ENCODE measurements at regions not wholly inside any gene's neighbourhood (a gene's known extent, or its start where the extent isn't known, plus 50 kb on each side); places are given as distances from the start of the nearest gene placed in this dataset.
"Not testable (repeated sequence)": the region's sequence is repeated elsewhere in the genome, so short reads cannot be mapped to it uniquely, and the experiment has no call there.

GRCh38 chr1:223012176-223012788, 130.8 kb downstream of the TLR5 start:
- ChIA-PET CTCF (no interaction called here), POLR2A (interaction anchor here (0.8 kb wide), 1 partner anchor 216 kb away, joined by 3 read pairs; no protein-coding TSS in a partner anchor)
- H3K36me3 Mint-ChIP-seq (ENCODE audit: low read depth), result no peaks in the 10 kb centered on the region
- no peak for DNase-seq
- H3K9me3 Mint-ChIP-seq, result no peaks in the 10 kb centered on the region
- no peaks in the 10 kb centered on the region for H3K4me1 Mint-ChIP-seq
- no peak overlapping the region for H3K4me3 Mint-ChIP-seq
- H3K27me3 Mint-ChIP-seq, result peaks cover 10% of the 10 kb centered on the region
- no peak overlapping the region for H3K27ac Mint-ChIP-seq

- no peak for DNase-seq
- ChIA-PET POLR2A (no interaction called here), CTCF (no interaction called here)
- Mint-ChIP-seq H3K27me3 (peaks cover 10% of the 10 kb centered on the region), H3K36me3 (ENCODE audit: low read depth) (no peaks in the 10 kb centered on the region), H3K27ac (no peak overlapping the region), H3K4me1 (no peaks in the 10 kb centered on the region), H3K4me3 (no peak overlapping the region), H3K9me3 (no peaks in the 10 kb centered on the region)
These were observed 130.1 kb downstream of the TLR5 start for GRCh38 chr1:223012938-223013337.

DNA sequence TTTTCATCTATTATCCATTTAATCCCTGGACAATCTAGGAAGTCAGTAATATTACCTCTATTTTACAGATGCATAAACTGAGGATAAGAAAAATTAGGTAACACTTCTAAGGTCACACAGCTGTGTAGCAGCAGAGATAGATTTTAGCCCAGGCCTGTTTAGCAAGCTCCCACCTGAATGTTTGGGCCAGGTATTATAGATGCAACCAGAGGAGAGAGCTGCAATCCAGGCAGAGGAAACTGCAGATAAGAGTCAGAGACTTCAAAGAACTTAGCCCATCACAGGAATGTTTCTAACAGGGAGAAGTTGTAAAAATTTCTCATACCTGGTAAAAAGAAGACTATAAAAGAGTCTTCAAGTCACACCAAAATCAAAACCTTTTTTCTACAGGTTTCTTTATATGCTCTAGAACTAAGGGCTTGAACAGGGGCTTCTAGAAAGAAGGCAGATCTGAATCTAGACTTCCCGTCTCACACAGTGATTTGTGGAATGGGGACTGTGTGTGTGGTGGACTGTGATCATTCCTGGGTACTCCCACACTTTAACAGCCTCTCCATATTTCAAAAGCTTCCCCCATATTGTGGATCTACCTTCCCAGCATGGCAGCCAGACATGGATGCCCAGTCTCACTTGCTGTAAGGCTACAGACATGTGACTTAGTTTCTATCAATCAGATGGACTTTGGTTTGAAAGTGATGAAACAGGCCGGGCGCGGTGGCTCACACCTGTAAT, 128.7 kb downstream of the TLR5 start:
- no peak overlapping the region for H3K27ac Mint-ChIP-seq
- H3K36me3 Mint-ChIP-seq (ENCODE audit: low read depth), result no peaks in the 10 kb centered on the region
- ChIA-PET POLR2A (no interaction called here), CTCF (no interaction called here)
- peaks cover 9% of the 10 kb centered on the region for H3K27me3 Mint-ChIP-seq
- H3K4me1 Mint-ChIP-seq, result no peaks in the 10 kb centered on the region
- no peak for DNase-seq
- H3K9me3 Mint-ChIP-seq, result no peaks in the 10 kb centered on the region
- no peak overlapping the region for H3K4me3 Mint-ChIP-seq

- POLR2A ChIA-PET, result no interaction called here
- DNase-seq, result no peak
- Mint-ChIP-seq H3K27ac (no peak overlapping the region), H3K36me3 (ENCODE audit: low read depth) (no peaks in the 10 kb centered on the region), H3K27me3 (peaks cover 2% of the 10 kb centered on the region), H3K9me3 (no peaks in the 10 kb centered on the region), H3K4me1 (no peaks in the 10 kb centered on the region), H3K4me3 (no peak overlapping the region)
- CTCF ChIA-PET, result no interaction called here
These were observed 126.7 kb downstream of the TLR5 start for GRCh38 chr1:223016381-223016780.

- ChIA-PET CTCF (no interaction called here), POLR2A (no interaction called here)
- H3K27ac Mint-ChIP-seq, result no peak overlapping the region
- no peak for DNase-seq
- H3K4me1 Mint-ChIP-seq, result no peaks in the 10 kb centered on the region
- H3K9me3 Mint-ChIP-seq, result no peaks in the 10 kb centered on the region
- H3K27me3 Mint-ChIP-seq, result no peaks in the 10 kb centered on the region
- H3K4me3 Mint-ChIP-seq, result no peak overlapping the region
- no peaks in the 10 kb centered on the region for H3K36me3 Mint-ChIP-seq (ENCODE audit: low read depth)
These were observed 126.2 kb downstream of the TLR5 start for GRCh38 chr1:223016890-223017289.

- H3K36me3 Mint-ChIP-seq (ENCODE audit: low read depth), result no peaks in the 10 kb centered on the region
- no peak for DNase-seq
- ChIA-PET POLR2A (no interaction called here), CTCF (interaction anchor here (0.6 kb wide), 1 partner anchor 1342 kb away, joined by 3 read pairs; no protein-coding TSS in a partner anchor)
- no peaks in the 10 kb centered on the region for H3K4me1 Mint-ChIP-seq
- no peak overlapping the region for H3K4me3 Mint-ChIP-seq
- no peaks in the 10 kb centered on the region for H3K27me3 Mint-ChIP-seq
- no peak overlapping the region for H3K27ac Mint-ChIP-seq
- no peaks in the 10 kb centered on the region for H3K9me3 Mint-ChIP-seq
These were observed 125.8 kb downstream of the TLR5 start for GRCh38 chr1:223017291-223017690.

DNA sequence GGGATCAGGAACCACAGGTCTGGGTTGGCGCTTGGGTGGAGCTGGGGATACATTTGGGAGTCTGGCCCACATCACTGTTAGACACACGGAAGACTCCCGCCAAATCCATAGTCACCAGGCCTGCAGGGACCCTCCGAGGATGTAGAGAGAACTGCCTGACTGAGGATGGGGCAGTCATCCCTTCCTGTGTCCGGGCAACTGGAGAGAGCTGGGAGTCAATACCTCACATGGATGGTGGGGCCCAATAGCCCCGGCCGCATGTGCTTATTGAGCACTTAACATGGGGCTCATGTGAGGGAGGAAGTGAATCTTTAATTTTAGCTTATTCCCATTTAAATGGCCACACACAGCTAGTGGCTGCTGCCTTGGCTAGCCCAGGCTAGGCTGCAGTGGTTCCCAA, 124.5 kb downstream of the TLR5 start:
- Mint-ChIP-seq H3K9me3 (no peaks in the 10 kb centered on the region), H3K4me3 (no peak overlapping the region), H3K36me3 (ENCODE audit: low read depth) (no peaks in the 10 kb centered on the region), H3K27ac (no peak overlapping the region), H3K4me1 (no peaks in the 10 kb centered on the region), H3K27me3 (no peaks in the 10 kb centered on the region)
- CTCF ChIA-PET, result no interaction called here
- no peak for DNase-seq
- POLR2A ChIA-PET, result no interaction called here

- Mint-ChIP-seq H3K9me3 (no peaks in the 10 kb centered on the region), H3K4me1 (no peaks in the 10 kb centered on the region), H3K27me3 (no peaks in the 10 kb centered on the region), H3K27ac (no peak overlapping the region), H3K36me3 (ENCODE audit: low read depth) (no peaks in the 10 kb centered on the region), H3K4me3 (no peak overlapping the region)
- no peak for DNase-seq
- POLR2A ChIA-PET, result no interaction called here
- CTCF ChIA-PET, result no interaction called here
These were observed 123.8 kb downstream of the TLR5 start for GRCh38 chr1:223019256-223019655.

GRCh38 chr1:223020770-223021169, 122.3 kb downstream of the TLR5 start:
- no peak for DNase-seq
- H3K27ac Mint-ChIP-seq, result no peak overlapping the region
- H3K4me1 Mint-ChIP-seq, result no peaks in the 10 kb centered on the region
- POLR2A ChIA-PET, result no interaction called here
- no peaks in the 10 kb centered on the region for H3K27me3 Mint-ChIP-seq
- H3K4me3 Mint-ChIP-seq, result no peak overlapping the region
- H3K9me3 Mint-ChIP-seq, result no peaks in the 10 kb centered on the region
- CTCF ChIA-PET, result no interaction called here
- H3K36me3 Mint-ChIP-seq (ENCODE audit: low read depth), result no peaks in the 10 kb centered on the region

DNA sequence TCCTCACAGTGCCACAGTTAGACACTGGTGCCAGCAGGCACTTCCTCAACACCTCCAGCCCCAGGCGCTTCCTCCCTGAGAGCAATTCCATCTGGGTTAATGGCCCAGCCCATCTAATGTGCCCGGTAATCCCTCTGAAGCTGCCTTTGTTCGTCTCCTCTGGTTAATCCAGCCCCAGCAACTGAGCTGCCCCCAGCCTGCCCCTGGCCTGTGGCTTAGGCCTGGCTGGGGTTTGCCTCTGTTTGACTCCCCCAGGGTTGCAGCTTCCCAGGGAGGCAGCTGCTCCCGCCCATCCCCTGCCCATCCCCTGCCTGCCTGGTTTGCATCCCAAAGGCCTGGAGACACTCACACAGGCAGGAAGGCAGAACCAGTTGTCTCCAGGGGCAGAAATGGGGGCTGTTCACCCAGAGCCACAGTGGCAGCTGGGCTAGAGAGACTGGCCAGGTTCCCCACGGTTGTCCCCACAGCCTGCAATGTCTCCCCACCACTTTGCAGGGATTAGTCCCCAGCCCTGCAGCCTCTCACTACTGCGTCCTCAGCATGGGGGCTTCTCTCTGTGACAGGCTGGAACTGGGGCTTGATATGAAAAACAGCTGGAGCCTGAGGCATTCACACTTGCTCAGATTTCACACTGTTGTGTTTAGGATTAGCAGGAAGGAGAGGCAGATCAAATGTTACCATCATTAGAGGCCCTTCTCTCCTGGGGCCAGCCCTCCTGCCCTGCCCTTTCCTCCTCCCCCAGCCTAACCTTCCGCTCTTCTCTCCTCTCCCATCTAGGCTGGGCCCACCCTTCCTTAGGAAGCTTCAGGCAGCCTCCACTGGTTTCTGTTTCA, 120.2 kb downstream of the TLR5 start:
- Mint-ChIP-seq H3K4me1 (peaks cover 4% of the 10 kb centered on the region), H3K27ac (no peak overlapping the region), H3K36me3 (ENCODE audit: low read depth) (no peaks in the 10 kb centered on the region), H3K4me3 (no peak overlapping the region), H3K9me3 (no peaks in the 10 kb centered on the region), H3K27me3 (no peaks in the 10 kb centered on the region)
- ChIA-PET CTCF (no interaction called here), POLR2A (no interaction called here)
- DNase-seq, result no peak

GRCh38 chr1:223023863-223024262, 119.2 kb downstream of the TLR5 start:
- Mint-ChIP-seq H3K4me1 (peaks cover 4% of the 10 kb centered on the region), H3K36me3 (ENCODE audit: low read depth) (no peaks in the 10 kb centered on the region), H3K4me3 (no peak overlapping the region), H3K27me3 (no peaks in the 10 kb centered on the region), H3K27ac (no peak overlapping the region), H3K9me3 (no peaks in the 10 kb centered on the region)
- POLR2A ChIA-PET, result no interaction called here
- CTCF ChIA-PET, result no interaction called here
- no peak for DNase-seq

- H3K9me3 Mint-ChIP-seq; POLR2A ChIA-PET; DNase-seq; CTCF ChIA-PET; H3K27me3 Mint-ChIP-seq; H3K27ac Mint-ChIP-seq; H3K4me1 Mint-ChIP-seq; H3K36me3 Mint-ChIP-seq (ENCODE audit: low read depth); H3K4me3 Mint-ChIP-seq: not testable (repeated sequence)
These were observed 118.6 kb downstream of the TLR5 start for GRCh38 chr1:223024486-223024885.

- H3K27ac Mint-ChIP-seq; H3K4me3 Mint-ChIP-seq; H3K36me3 Mint-ChIP-seq (ENCODE audit: low read depth); CTCF ChIA-PET; H3K27me3 Mint-ChIP-seq; POLR2A ChIA-PET; H3K9me3 Mint-ChIP-seq; DNase-seq; H3K4me1 Mint-ChIP-seq: not testable (repeated sequence)
These were observed 117.8 kb downstream of the TLR5 start for GRCh38 chr1:223025190-223025734.

All from activated CD4-positive, alpha-beta T cell treated with anti-CD3 and anti-CD28 coated beads, Interleukin-2, amount 10 ng/mL, durations not matched to agents 7 days and 5 days (primary cell).